A549 (cell line): ENCODE measurements at regions not wholly inside any gene's neighbourhood (a gene's known extent, or its start where the extent isn't known, plus 50 kb on each side); places are given as distances from the start of the nearest gene placed in this dataset.

Experiments used
- ATAC-seq, 2 experiments: fragments of 200-7000 bp in 1 of 2; fragments of >200 bp in 1 of 2; cut with Nextera tagmentation in 1 of 2; cut with Tn5 transposase in 1 of 2; 3 replicates each; pipeline versions ENCODE4 v1.8.0 to v1.9.1; 2018 to 2020; ENCODE audit warnings: mild to moderate bottlenecking in 1 of 2, moderate library complexity in 1 of 2
- CTCF ChIA-PET: fragments of 300-600 bp; sonication (Branson Sonifier 250); formaldehyde crosslinking; extraction: SDS; loops from one replicate; lab custom pipeline; 2021; ENCODE audit warnings: antibody characterized with exemption, inconsistent platforms; lab: Yijun Ruan, JAX
- POLR2A ChIA-PET: fragments of 350-600 bp; formaldehyde crosslinking; extraction: SDS; loops from one replicate; lab custom pipeline; 2021; ENCODE audit warnings: antibody characterized with exemption, inconsistent platforms; lab: Yijun Ruan, JAX
- DNase-seq, 2 experiments: peaks; one replicate each; pipeline versions ENCODE4 v3.0.0 to v3.0.0-alpha.2; 2011 to 2016; ENCODE audit warnings: low read depth in 1 of 2, low spot score in 1 of 2
- FAIRE-seq: peaks from 2 replicates; lab custom pipeline; 2011; peaks lifted over from hg19 to GRCh38; lab: Jason Lieb, UNC
- H3K27ac ChIP-seq, 2 experiments: fragments of >200 bp; sonication (Bioruptor Twin); formaldehyde crosslinking; 3 replicates each; pipeline ENCODE4 v1.5.1; 2016 to 2017
- H3K4me1 ChIP-seq: fragments of >200 bp; sonication (Bioruptor Twin); formaldehyde crosslinking; 3 replicates; pipeline ENCODE4 v1.6.1; 2016
- H3K4me2 ChIP-seq: fragments of >200 bp; sonication (Bioruptor Twin); formaldehyde crosslinking; 3 replicates; pipeline ENCODE4 v1.6.1; 2016
- H3K4me3 ChIP-seq: fragments of >200 bp; sonication (Bioruptor Twin); formaldehyde crosslinking; 3 replicates; pipeline ENCODE4 v1.5.1; 2016
- H3K9me3 ChIP-seq: fragments of >200 bp; sonication (Bioruptor Twin); formaldehyde crosslinking; 3 replicates; pipeline ENCODE4 v1.6.1; 2016
- BHLHE40 ChIP-seq: IDR thresholded peaks from 2 replicates; pipeline ENCODE4 v1.6.1; 2012; ENCODE audit warnings: low read depth, low read length, inconsistent platforms
- CHD2 ChIP-seq: fragments of 150-350 bp; IDR thresholded peaks from 2 replicates; pipeline ENCODE4 v1.6.1; 2014; ENCODE audit warnings: low read length; ENCODE audit not compliant: partially characterized antibody
- CTCF ChIP-seq: fragments of >200 bp; sonication (Bioruptor Twin); formaldehyde crosslinking; IDR thresholded peaks from 3 replicates; pipeline ENCODE4 v1.5.1; 2016
- EHF ChIP-seq: fragments of 250-450 bp; sonication (Bioruptor Pico); IDR thresholded peaks from 2 replicates; pipeline ENCODE4 v1.5.0; 2020; ENCODE audit warnings: mild to moderate bottlenecking
- EHMT2 ChIP-seq: fragments of 200-600 bp; sonication (generic); IDR thresholded peaks from 2 replicates; pipeline ENCODE4 v1.6.1; 2016; ENCODE audit warnings: antibody characterized with exemption, low read depth, mild to moderate bottlenecking, moderate library complexity
- ESRRA ChIP-seq: fragments of 150-350 bp; IDR thresholded peaks from 2 replicates; pipeline ENCODE4 v1.6.1; 2014; ENCODE audit warnings: mild to moderate bottlenecking, low read length, borderline replicate concordance
- FOXS1 ChIP-seq: fragments of 250-450 bp; sonication (Bioruptor Pico); IDR thresholded peaks from 2 replicates; pipeline ENCODE4 v1.5.0; 2020; ENCODE audit warnings: mild to moderate bottlenecking, moderate library complexity
- GATA3 ChIP-seq: IDR thresholded peaks from 2 replicates; pipeline ENCODE4 v1.6.1; 2012; ENCODE audit warnings: borderline replicate concordance
- HOXA7 ChIP-seq: fragments of 250-450 bp; sonication (Bioruptor Pico); IDR thresholded peaks from 2 replicates; pipeline ENCODE4 v1.5.0; 2020; ENCODE audit warnings: mild to moderate bottlenecking, moderate library complexity
- HOXB5 ChIP-seq: fragments of 250-450 bp; sonication (Bioruptor Pico); IDR thresholded peaks from 2 replicates; pipeline ENCODE4 v1.5.0; 2020; ENCODE audit warnings: mild to moderate bottlenecking, moderate library complexity
- JUN ChIP-seq, 2 experiments: fragments of >200 bp; sonication (Bioruptor Twin); formaldehyde crosslinking; IDR thresholded peaks; 2 replicates in 1 of 2; 3 replicates in 1 of 2; pipeline ENCODE4 v1.6.1; 2016 to 2017
- MAFK ChIP-seq: fragments of 450-650 bp; IDR thresholded peaks from 2 replicates; pipeline ENCODE4 v1.6.1; 2014; ENCODE audit not compliant: partially characterized antibody
- MAX ChIP-seq: IDR thresholded peaks from 2 replicates; pipeline ENCODE4 v1.6.1; 2012
- NPAS2 ChIP-seq: fragments of 250-450 bp; sonication (Bioruptor Pico); IDR thresholded peaks from 2 replicates; pipeline ENCODE4 v1.8.0; 2022; ENCODE audit warnings: mild to moderate bottlenecking, moderate library complexity, borderline replicate concordance
- PHF8 ChIP-seq: fragments of 200-600 bp; sonication (generic); IDR thresholded peaks from 2 replicates; pipeline ENCODE4 v1.6.1; 2016; ENCODE audit warnings: low read depth, mild to moderate bottlenecking, antibody characterized with exemption, moderate library complexity, borderline replicate concordance
- POLR2A ChIP-seq: IDR thresholded peaks from 2 replicates; pipeline ENCODE4 v1.6.1; 2012; ENCODE audit warnings: mild to moderate bottlenecking, low read length
- POLR2AphosphoS2 ChIP-seq: conservative IDR thresholded peaks from 2 replicates; pipeline ENCODE4 v1.6.1; 2012; ENCODE audit warnings: low read length, improper control_type of control experiment, inconsistent platforms
- RAD21 ChIP-seq, 2 experiments: fragments of >200 bp in 1 of 2; sonication (Bioruptor Twin) in 1 of 2; formaldehyde crosslinking in 1 of 2; IDR thresholded peaks in 1 of 2; conservative IDR thresholded peaks in 1 of 2; 2 replicates in 1 of 2; 3 replicates in 1 of 2; pipeline ENCODE4 v1.6.1; 2012 to 2018; ENCODE audit warnings: inconsistent platforms in 1 of 2
- RFX5 ChIP-seq: fragments of 450-650 bp; IDR thresholded peaks from 2 replicates; pipeline ENCODE4 v1.7.1; 2014; ENCODE audit warnings: antibody characterized with exemption, mild to moderate bottlenecking, moderate library complexity
- RNF2 ChIP-seq: fragments of 200-600 bp; sonication (generic); IDR thresholded peaks from 2 replicates; pipeline ENCODE4 v1.6.1; 2016; ENCODE audit warnings: low read depth, mild to moderate bottlenecking, antibody characterized with exemption, moderate library complexity, borderline replicate concordance
- SMC3 ChIP-seq: fragments of >200 bp; sonication (Bioruptor Twin); formaldehyde crosslinking; IDR thresholded peaks from 3 replicates; pipeline ENCODE4 v1.6.1; 2018; ENCODE audit warnings: inconsistent platforms
- TP53 ChIP-seq: fragments of 250-450 bp; sonication (Bioruptor Pico); IDR thresholded peaks from 2 replicates; pipeline ENCODE4 v1.5.0; 2021; ENCODE audit warnings: mild to moderate bottlenecking, moderate library complexity
- USF2 ChIP-seq: fragments of 450-650 bp; IDR thresholded peaks from 2 replicates; pipeline ENCODE4 v1.6.1; 2014; ENCODE audit warnings: antibody characterized with exemption
- ZC3H11A ChIP-seq: fragments of 450-650 bp; IDR thresholded peaks from 2 replicates; pipeline ENCODE4 v1.6.1; 2014; ENCODE audit warnings: antibody characterized with exemption, mild to moderate bottlenecking
- ZFP36 ChIP-seq: fragments of 450-650 bp; IDR thresholded peaks from 2 replicates; pipeline ENCODE4 v1.6.1; 2014; ENCODE audit warnings: borderline replicate concordance; ENCODE audit not compliant: partially characterized antibody
- ZNF302 ChIP-seq: fragments of 250-450 bp; sonication (Bioruptor Pico); IDR thresholded peaks from 2 replicates; pipeline ENCODE4 v1.9.0; 2021; ENCODE audit warnings: inconsistent platforms, mild to moderate bottlenecking, moderate library complexity
- ZSCAN20 ChIP-seq: fragments of 250-450 bp; sonication (Bioruptor Pico); IDR thresholded peaks from 2 replicates; pipeline ENCODE4 v1.8.0; 2022; ENCODE audit warnings: mild to moderate bottlenecking, moderate library complexity
- WGBS: methylation state at CpG from one replicate; pipeline ENCODE4 v1.1.6; 2017; ENCODE audit errors: missing lambda C conversion rate; 5-methylcytosine and 5-hydroxymethylcytosine counted together

GRCh38 chr1:200260597-200261335 lies 149.1 kb downstream of the ZNF281 start:
- no peak overlapping the region for H3K4me2 ChIP-seq

GRCh38 chr1:200258447-200259375 lies 151.1 kb downstream of the ZNF281 start:
- H3K27ac ChIP-seq, result peak overlapping the region in 1 of 2 experiments; percentile 29; a peak in 1 of 6 replicates
- POLR2A ChIA-PET, result no interaction called here
- TF ChIP-seq JUN (IDR thresholded peaks at IDR 0.05) (no peak), SMC3 (0 out of 3 replicates have a peak, but pooled peaks have one; percentile 32), ZC3H11A (no peak), CHD2 (no peak), RFX5 (no peak), EHMT2 (no peak), POLR2A (no peak), EHF (no peak), NPAS2 (CRISPR knock-in tag) (no peak), ZFP36 (no peak), HOXB5 (CRISPR knock-in tag) (no peak), HOXA7 (CRISPR knock-in tag) (no peak), ZSCAN20 (CRISPR knock-in tag) (no peak), RNF2 (no peak), RAD21 (conservative IDR thresholded peaks at IDR 0.05 in 1 of 2, IDR thresholded peaks at IDR 0.05 in 1 of 2) (peak; percentile 45 to 67; a peak in 4 of 5 replicates), POLR2AphosphoS2 (no peak), USF2 (no peak), ESRRA (no peak), GATA3 (no peak), BHLHE40 (no peak), MAX (no peak), ZNF302 (CRISPR knock-in tag) (no peak), MAFK (no peak), CTCF (peak; percentile 59), FOXS1 (CRISPR knock-in tag) (no peak)
- H3K4me3 ChIP-seq, result no peak overlapping the region
- 61% methylated on average over 10 of the region's 10 CpGs for WGBS
- CTCF ChIA-PET, result interaction anchor here (0.9 to 1.9 kb wide), 14 partner anchors 8 to 234 kb away, joined by 3 to 12 read pairs (median 4); no protein-coding TSS in a partner anchor
- DNase-seq, result peak; percentile 53 to 66
- no peaks in the 10 kb centered on the region for H3K9me3 ChIP-seq
- ATAC-seq, result peak; percentile 89 to 96
- H3K4me1 ChIP-seq, result no peaks in the 10 kb centered on the region
- H3K4me2 ChIP-seq, result no peak overlapping the region
- FAIRE-seq, result no peak

More at GRCh38 chr1:200260597-200261335, 149.1 kb downstream of the ZNF281 start:
- no peak for DNase-seq
- ATAC-seq, result no peak
- no peak for TF ChIP-seq PHF8
- no peak for TF ChIP-seq RFX5
- no peak for TF ChIP-seq TP53 (CRISPR knock-in tag)
- TF ChIP-seq MAX, result no peak
- TF ChIP-seq GATA3, result no peak
- FAIRE-seq, result no peak
- H3K9me3 ChIP-seq, result no peaks in the 10 kb centered on the region
- ChIA-PET CTCF (no interaction called here), POLR2A (no interaction called here)
- no peak overlapping the region for H3K27ac ChIP-seq
- H3K4me3 ChIP-seq, result no peak overlapping the region
- WGBS, result 86% methylated on average over 5 of the region's 5 CpGs
- no peaks in the 10 kb centered on the region for H3K4me1 ChIP-seq
